Suprapubic skin (tissue), 4 donors: ENCODE measurements at regions not wholly inside any gene's neighbourhood (a gene's known extent, or its start where the extent isn't known, plus 50 kb on each side); places are given as distances from the start of the nearest gene placed in this dataset.

Experiments
- CTCF ChIP-seq, 2 donors: fragments of 200-600 bp in 1 of 2; fragments of 450-650 bp in 1 of 2; sonication (generic) in 1 of 2; IDR thresholded peaks; one replicate each; pipeline ENCODE4 v1.5.1; 2016 to 2019; ENCODE audit warnings: antibody characterized with exemption in 2 of 2, mild to moderate bottlenecking in 1 of 2, moderate library complexity in 1 of 2
- EP300 ChIP-seq: sonication (generic); formaldehyde crosslinking; IDR thresholded peaks from one replicate; pipeline ENCODE4 v1.6.1; 2017; ENCODE audit warnings: antibody characterized with exemption
- POLR2A ChIP-seq, 2 donors: fragments of 450-650 bp; IDR thresholded peaks; one replicate each; pipeline ENCODE4 v1.6.1; 2017; ENCODE audit warnings: antibody characterized with exemption in 2 of 2, mild to moderate bottlenecking in 2 of 2, moderate library complexity in 2 of 2
- POLR2AphosphoS5 ChIP-seq, 3 donors: sonication (generic); formaldehyde crosslinking; IDR thresholded peaks; one replicate each; pipeline ENCODE4 v1.6.1; 2017; ENCODE audit warnings: antibody characterized with exemption in 3 of 3

- TF ChIP-seq CTCF (IDR thresholded peaks at IDR 0.05), result no peak
- TF ChIP-seq EP300, result no peak
- no peak for TF ChIP-seq POLR2AphosphoS5 (IDR thresholded peaks at IDR 0.05)
- TF ChIP-seq POLR2A (IDR thresholded peaks at IDR 0.05), result no peak
Measured at GRCh38 chr3:102885289-102885688, 450.5 kb downstream of the ZPLD1 start.
